Gastrocnemius medialis (tissue), 4 donors: ENCODE measurements at regions not wholly inside any gene's neighbourhood (a gene's known extent, or its start where the extent isn't known, plus 50 kb on each side); places are given as distances from the start of the nearest gene placed in this dataset.

Experiments used
- CTCF ChIP-seq, 5 experiments: fragments of 450-650 bp in 3 of 5; fragments of 200-600 bp in 2 of 5; sonication (generic) in 2 of 5; IDR thresholded peaks in 4 of 5; conservative IDR thresholded peaks in 1 of 5; 1 replicate in 4 of 5; 2 replicates in 1 of 5; pipeline ENCODE4 v1.5.1; 2016 to 2019; ENCODE audit warnings: antibody characterized with exemption in 5 of 5, mild to moderate bottlenecking in 3 of 5, moderate library complexity in 3 of 5
- POLR2A ChIP-seq, 2 donors: fragments of 450-650 bp; IDR thresholded peaks; one replicate each; pipeline ENCODE4 v1.6.1; 2017; ENCODE audit warnings: antibody characterized with exemption in 2 of 2, mild to moderate bottlenecking in 2 of 2, moderate library complexity in 2 of 2

GRCh38 chr3:110734524-110734923, 337.1 kb upstream of the NECTIN3 start:
- TF ChIP-seq CTCF (IDR thresholded peaks at IDR 0.05 in 4 of 5, conservative IDR thresholded peaks at IDR 0.05 in 1 of 5) (no peak), POLR2A (IDR thresholded peaks at IDR 0.05) (no peak)
